Activated CD4-positive, alpha-beta memory T cell treated with anti-CD3 and anti-CD28 coated beads for 36 hours (primary cell): ENCODE measurements at regions not wholly inside any gene's neighbourhood (a gene's known extent, or its start where the extent isn't known, plus 50 kb on each side); places are given as distances from the start of the nearest gene placed in this dataset.

Experiments used
- CTCF ChIA-PET: fragments of 350-600 bp; sonication (Branson Sonifier 250); formaldehyde crosslinking; loops from one replicate; lab custom pipeline; 2021; ENCODE audit warnings: antibody characterized with exemption, inconsistent platforms; lab: Charles Lee
- POLR2A ChIA-PET: fragments of 350-600 bp; sonication (Branson Sonifier 250); formaldehyde crosslinking; loops from one replicate; lab custom pipeline; 2021; ENCODE audit warnings: antibody characterized with exemption; lab: Charles Lee
- DNase-seq: peaks from one replicate; pipeline ENCODE4 v3.0.0-alpha.2; 2020
- H3K27ac Mint-ChIP-seq: one replicate; pipeline ENCODE4 v1.8.0; 2021; ENCODE audit warnings: mixed read lengths
- H3K27me3 Mint-ChIP-seq: one replicate; pipeline ENCODE4 v1.8.0; 2021; ENCODE audit warnings: mixed read lengths
- H3K36me3 Mint-ChIP-seq: one replicate; pipeline ENCODE4 v1.8.0; 2021; ENCODE audit warnings: mixed read lengths
- H3K4me1 Mint-ChIP-seq: one replicate; pipeline ENCODE4 v1.8.0; 2021; ENCODE audit warnings: low read depth, mixed read lengths
- H3K4me3 Mint-ChIP-seq: one replicate; pipeline ENCODE4 v1.8.0; 2021; ENCODE audit warnings: mild to moderate bottlenecking, mixed read lengths
- H3K9me3 Mint-ChIP-seq: one replicate; pipeline ENCODE4 v1.8.0; 2021; ENCODE audit warnings: mixed read lengths
- intact Hi-C: fragments of 100-400 bp; cut with micrococcal nuclease; formaldehyde crosslinking; loops from one replicate; pipeline ENCODE4 v1.15.1; 2023

DNA sequence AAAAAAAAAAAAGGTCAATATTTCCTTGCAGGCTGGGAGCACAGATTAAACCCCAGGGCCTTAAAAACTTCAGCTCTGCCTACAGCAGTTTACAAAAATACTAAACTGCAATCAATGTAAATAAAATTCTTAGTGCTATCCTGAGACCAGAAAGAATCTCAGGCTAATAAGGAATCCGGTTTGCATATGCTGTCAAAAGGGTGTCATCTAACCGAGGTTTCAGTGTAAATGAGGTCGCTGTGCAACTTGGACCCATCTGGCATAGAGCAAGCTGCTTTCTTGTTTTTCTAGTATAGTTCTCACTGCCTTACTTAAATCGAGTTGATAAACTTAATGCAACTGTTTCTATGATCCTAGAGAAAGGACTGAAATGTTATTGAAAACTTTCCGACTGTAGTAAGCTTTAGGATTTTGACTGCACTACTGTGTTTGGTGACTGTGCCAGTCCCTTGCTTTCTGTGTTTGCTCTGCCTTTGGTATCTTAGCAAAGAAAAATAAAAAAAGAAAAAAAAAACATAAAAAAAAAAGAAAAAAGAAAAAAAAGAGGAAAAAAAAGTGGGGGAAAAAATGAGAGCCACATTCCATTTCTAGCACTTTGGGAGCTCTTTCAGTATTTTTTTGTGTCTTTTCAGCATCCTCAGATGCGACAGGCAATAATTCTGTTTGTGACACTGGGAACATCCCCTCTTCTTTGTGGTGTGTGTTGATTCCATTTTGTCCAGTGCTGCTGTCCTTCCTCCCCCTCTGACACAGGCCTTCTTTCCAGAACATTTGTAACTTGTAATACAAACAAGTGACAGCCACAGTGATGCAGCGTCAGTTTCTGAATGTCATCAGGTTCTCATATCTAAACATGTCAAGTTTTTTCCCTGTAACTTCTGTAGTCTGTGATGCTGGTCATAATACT is 340.5 kb downstream of the ZNF536 start:
- Mint-ChIP-seq H3K27me3 (peaks cover 21% of the 10 kb centered on the region), H3K9me3 (no peaks in the 10 kb centered on the region), H3K4me3 (no peak overlapping the region), H3K27ac (no peak overlapping the region), H3K4me1 (no peaks in the 10 kb centered on the region), H3K36me3 (no peaks in the 10 kb centered on the region)
- intact Hi-C loops, result no loop called here
- no peak for DNase-seq
- ChIA-PET CTCF (interaction anchor here (0.6 kb wide), 1 partner anchor 30 kb away, joined by 4 read pairs; no protein-coding TSS in a partner anchor), POLR2A (no interaction called here)

DNA sequence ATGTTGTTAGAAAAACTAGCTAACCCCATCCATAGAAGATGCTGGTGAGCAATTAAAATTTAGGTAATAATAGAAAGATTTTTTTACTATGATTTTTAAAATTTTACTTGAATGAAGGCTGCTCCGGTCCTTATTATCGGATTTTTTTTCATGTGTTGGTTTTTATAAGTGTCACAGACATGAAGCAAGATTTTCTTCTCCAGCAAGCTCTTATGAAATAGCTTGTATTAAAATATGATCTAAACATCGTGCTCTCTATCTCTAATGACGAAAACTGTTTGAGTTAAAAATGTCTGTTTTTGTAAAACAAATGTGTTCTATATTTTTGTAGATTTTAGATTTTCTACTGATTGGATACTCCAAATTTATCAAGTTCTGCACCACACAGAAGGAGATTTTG is 339.6 kb downstream of the ZNF536 start:
- Mint-ChIP-seq H3K36me3 (no peaks in the 10 kb centered on the region), H3K4me3 (no peak overlapping the region), H3K27ac (no peak overlapping the region), H3K27me3 (peaks cover 23% of the 10 kb centered on the region), H3K9me3 (no peaks in the 10 kb centered on the region), H3K4me1 (no peaks in the 10 kb centered on the region)
- POLR2A ChIA-PET, result no interaction called here
- no peak for DNase-seq
- CTCF ChIA-PET, result no interaction called here
- intact Hi-C loops, result no loop called here

DNA sequence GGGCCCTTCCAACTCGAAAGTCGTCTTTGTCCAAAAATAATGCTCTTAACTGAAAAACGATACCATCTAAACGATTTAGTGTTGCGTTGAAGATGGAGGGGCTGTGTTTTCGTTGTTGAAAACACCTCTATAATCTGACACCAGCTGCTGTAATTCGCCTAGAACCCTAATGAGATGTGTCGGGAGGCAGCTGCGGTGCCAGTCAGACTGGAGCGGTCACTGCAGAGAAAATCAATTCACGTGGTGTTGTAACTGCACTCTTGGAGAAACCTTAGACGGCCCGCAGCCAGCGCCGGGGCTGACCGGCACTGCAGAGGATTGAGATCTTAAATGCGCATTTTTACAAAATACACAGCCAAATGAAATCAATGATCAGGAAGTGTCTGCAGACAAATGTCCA is 339.1 kb downstream of the ZNF536 start:
- CTCF ChIA-PET, result no interaction called here
- H3K36me3 Mint-ChIP-seq, result no peaks in the 10 kb centered on the region
- intact Hi-C loops, result no loop called here
- H3K27me3 Mint-ChIP-seq, result peaks cover 23% of the 10 kb centered on the region
- no peak for DNase-seq
- POLR2A ChIA-PET, result no interaction called here
- H3K4me3 Mint-ChIP-seq, result no peak overlapping the region
- no peaks in the 10 kb centered on the region for H3K9me3 Mint-ChIP-seq
- H3K4me1 Mint-ChIP-seq, result no peaks in the 10 kb centered on the region
- no peak overlapping the region for H3K27ac Mint-ChIP-seq

DNA sequence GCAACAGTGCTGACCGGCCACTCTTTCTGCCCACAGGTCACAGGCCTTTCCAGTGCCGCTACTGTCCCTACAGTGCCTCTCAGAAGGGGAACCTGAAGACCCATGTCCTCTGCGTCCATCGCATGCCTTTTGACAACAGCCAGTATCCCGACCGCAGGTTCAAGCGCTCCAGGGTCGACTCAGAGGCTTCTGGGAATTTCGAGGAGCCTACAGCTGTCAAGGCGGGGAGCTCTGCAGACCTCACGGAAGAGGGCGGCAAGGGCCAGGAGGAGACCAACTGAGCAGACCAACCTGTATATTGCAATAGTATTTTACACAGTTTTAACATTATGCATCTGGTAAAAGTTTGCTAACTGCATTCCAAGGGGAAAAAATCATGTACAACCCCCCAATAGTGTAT is 338.5 kb downstream of the ZNF536 start:
- H3K4me1 Mint-ChIP-seq, result no peaks in the 10 kb centered on the region
- CTCF ChIA-PET, result no interaction called here
- no peaks in the 10 kb centered on the region for H3K36me3 Mint-ChIP-seq
- no peak for DNase-seq
- intact Hi-C loops, result no loop called here
- POLR2A ChIA-PET, result no interaction called here
- no peaks in the 10 kb centered on the region for H3K9me3 Mint-ChIP-seq
- no peak overlapping the region for H3K4me3 Mint-ChIP-seq
- no peak overlapping the region for H3K27ac Mint-ChIP-seq
- H3K27me3 Mint-ChIP-seq, result peaks cover 23% of the 10 kb centered on the region

DNA sequence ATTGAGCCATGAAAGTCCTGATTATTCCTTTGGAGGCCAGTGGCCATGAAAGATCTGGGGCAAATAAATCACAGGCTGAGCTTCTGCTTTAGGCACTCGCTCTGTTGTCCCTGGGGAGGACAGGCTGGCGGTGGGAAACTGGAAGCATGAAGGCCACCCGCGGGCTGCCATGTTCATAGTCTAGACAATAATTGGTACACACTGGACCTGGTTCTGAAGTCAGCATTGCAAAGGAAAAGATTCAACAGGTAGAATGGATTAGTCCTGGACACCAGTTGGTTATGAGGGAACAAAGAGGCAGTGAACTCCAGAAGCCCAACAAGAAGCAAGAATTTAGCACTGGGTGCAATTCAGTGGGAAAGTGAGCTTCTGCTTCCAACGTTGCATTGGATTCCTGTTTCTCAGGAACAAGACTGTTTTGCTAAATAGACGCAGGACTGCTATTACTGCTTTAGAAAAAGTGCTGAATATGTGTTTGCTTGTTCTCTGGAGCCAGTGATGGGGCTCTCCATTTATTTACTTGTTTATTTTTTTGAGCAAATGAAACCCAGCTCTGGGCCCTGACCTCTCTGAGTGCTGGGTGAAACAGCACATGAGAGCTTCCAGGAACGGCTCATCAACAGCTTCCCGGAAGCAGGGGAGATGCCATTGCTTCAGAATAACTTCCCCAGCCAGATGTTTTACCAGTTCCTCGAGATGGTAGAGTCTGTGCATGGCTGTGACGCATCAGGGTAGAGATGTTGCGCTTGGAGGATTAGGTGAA is 336.4 kb downstream of the ZNF536 start:
- DNase-seq, result no peak
- Mint-ChIP-seq H3K27me3 (peaks cover 25% of the 10 kb centered on the region), H3K36me3 (no peaks in the 10 kb centered on the region), H3K27ac (no peak overlapping the region), H3K4me1 (no peaks in the 10 kb centered on the region), H3K9me3 (no peaks in the 10 kb centered on the region), H3K4me3 (no peak overlapping the region)
- POLR2A ChIA-PET, result no interaction called here
- intact Hi-C loops, result no loop called here
- CTCF ChIA-PET, result no interaction called here

DNA sequence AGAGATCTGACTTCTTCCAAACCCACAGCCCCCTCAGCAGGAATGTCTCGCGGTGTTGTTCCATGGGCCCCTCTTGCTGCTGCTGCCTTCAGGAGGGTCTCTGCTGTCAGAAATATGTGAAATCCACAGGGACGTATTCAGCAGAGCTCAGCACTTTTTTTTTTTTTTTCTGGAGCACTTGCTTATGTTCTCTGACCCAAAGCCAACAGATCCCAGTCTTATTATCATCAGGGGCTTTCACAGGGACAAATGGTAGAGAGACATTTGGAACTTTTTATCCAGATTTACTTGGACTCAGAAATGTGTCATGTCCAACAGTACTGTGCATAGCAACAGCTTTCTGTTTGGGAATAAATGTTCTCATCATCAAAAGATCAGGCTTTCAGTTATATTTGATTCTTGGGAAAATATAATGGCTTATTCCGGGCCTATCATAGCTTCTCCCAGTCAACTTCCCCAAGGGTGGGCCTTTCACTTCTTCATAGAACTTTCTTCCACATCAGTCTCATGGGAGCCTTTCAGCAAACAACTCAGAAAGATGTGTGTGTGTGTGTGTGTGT is 332.7 kb downstream of the ZNF536 start:
- DNase-seq, result no peak
- ChIA-PET CTCF (interaction anchor here (0.6 kb wide), 1 partner anchor 22 kb away, joined by 3 read pairs; no protein-coding TSS in a partner anchor), POLR2A (no interaction called here)
- no peak overlapping the region for H3K27ac Mint-ChIP-seq
- no peaks in the 10 kb centered on the region for H3K9me3 Mint-ChIP-seq
- H3K36me3 Mint-ChIP-seq, result no peaks in the 10 kb centered on the region
- peaks cover 13% of the 10 kb centered on the region for H3K27me3 Mint-ChIP-seq
- intact Hi-C loops, result no loop called here
- no peaks in the 10 kb centered on the region for H3K4me1 Mint-ChIP-seq
- H3K4me3 Mint-ChIP-seq, result no peak overlapping the region

DNA sequence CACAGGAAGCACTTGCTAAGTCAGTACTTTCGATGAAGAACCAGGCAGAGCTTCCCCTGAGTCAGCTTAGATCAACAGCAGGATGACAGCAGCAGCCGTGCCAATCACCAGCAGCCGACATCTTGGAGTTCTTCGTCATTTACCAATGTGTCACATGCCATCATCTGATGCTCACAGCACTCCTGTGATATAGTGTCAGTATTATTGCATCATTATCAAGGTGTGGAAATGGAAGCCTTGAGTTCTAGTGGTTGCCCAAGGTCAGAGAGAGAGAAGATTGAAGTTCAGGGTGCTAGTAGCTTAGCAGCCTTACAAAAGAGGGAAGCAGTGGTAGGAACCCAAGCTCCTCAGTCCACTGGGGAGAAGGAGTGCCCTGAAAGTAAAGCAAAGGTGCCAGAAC is 331.5 kb downstream of the ZNF536 start:
- Mint-ChIP-seq H3K4me1 (no peaks in the 10 kb centered on the region), H3K9me3 (no peaks in the 10 kb centered on the region), H3K4me3 (no peak overlapping the region), H3K27ac (no peak overlapping the region), H3K36me3 (no peaks in the 10 kb centered on the region), H3K27me3 (peaks cover 7% of the 10 kb centered on the region)
- ChIA-PET POLR2A (interaction anchor here (0.5 kb wide), 1 partner anchor 126 kb away, joined by 3 read pairs; no protein-coding TSS in a partner anchor), CTCF (no interaction called here)
- DNase-seq, result no peak
- intact Hi-C loops, result no loop called here

DNA sequence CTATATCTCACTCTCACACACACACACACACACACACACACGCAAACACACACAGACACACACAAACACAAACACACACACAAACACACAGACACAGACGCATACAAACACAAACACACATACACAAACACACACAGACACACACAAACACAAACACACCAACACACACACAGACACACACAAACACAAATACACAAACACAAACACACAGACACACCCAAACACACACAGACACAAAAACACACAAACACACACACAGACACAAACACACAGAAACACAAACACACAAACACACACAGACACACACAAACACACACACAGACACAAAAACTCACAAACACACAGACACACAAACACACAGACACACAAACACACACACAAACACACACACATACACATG is 329.0 kb downstream of the ZNF536 start:
- no peaks in the 10 kb centered on the region for H3K4me1 Mint-ChIP-seq
- DNase-seq, result no peak
- no peaks in the 10 kb centered on the region for H3K9me3 Mint-ChIP-seq
- no peak overlapping the region for H3K4me3 Mint-ChIP-seq
- no peaks in the 10 kb centered on the region for H3K36me3 Mint-ChIP-seq
- intact Hi-C loops, result no loop called here
- no peak overlapping the region for H3K27ac Mint-ChIP-seq
- ChIA-PET CTCF (no interaction called here), POLR2A (no interaction called here)
- H3K27me3 Mint-ChIP-seq, result peaks cover 1% of the 10 kb centered on the region

DNA sequence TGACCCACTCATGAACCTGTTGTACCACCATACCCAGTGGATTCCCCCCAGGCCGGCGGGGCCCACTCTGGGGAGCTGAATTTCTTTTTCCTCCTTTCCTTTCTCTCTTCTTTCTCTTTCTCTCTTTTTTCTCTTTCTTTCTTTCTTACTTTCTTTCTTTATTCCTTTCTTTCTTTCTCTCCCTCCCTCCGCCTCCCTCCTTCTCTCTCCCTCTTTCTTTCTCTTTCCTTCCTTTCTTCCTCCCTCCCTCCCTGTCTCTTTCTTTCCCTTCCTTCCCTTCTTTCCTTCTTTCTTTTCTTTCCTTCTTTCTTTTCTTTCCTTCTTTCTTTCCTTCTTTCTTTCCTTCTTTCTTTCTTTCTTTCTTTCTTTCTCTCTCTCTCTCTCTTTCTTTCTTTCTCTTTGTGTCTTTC is 327.7 kb downstream of the ZNF536 start:
- H3K4me3 Mint-ChIP-seq, result no peak overlapping the region
- no peaks in the 10 kb centered on the region for H3K9me3 Mint-ChIP-seq
- ChIA-PET CTCF (no interaction called here), POLR2A (no interaction called here)
- no peaks in the 10 kb centered on the region for H3K4me1 Mint-ChIP-seq
- intact Hi-C loops, result no loop called here
- DNase-seq, result no peak
- H3K27ac Mint-ChIP-seq, result no peak overlapping the region
- H3K27me3 Mint-ChIP-seq, result peaks cover 6% of the 10 kb centered on the region
- H3K36me3 Mint-ChIP-seq, result no peaks in the 10 kb centered on the region

DNA sequence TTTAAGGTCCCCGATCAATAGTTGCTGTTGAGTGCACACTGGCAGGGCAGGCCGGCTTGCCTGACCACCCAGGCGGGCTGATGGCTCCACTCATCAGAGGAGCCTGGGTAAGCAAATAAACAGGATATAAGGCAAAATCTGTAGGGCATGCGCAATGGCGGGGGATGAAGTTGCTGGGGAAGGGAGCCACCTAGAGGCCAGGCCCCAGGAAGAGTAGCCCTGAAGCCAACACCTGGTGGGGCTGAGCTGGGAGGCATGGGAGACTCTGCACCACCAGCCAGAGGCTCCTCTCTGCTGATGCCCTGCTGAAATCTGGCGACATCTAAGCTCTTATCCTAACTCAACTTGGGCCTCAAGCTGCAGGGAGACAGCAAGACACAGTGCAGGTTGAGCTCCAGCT is 324.3 kb downstream of the ZNF536 start:
- CTCF ChIA-PET, result interaction anchor here (0.8 to 2.3 kb wide), 2 partner anchors 14 to 20 kb away, joined by 3 to 10 read pairs; no protein-coding TSS in a partner anchor
- Mint-ChIP-seq H3K36me3 (no peaks in the 10 kb centered on the region), H3K4me3 (no peak overlapping the region), H3K9me3 (no peaks in the 10 kb centered on the region), H3K27me3 (peaks cover 25% of the 10 kb centered on the region), H3K27ac (no peak overlapping the region), H3K4me1 (peaks cover 9% of the 10 kb centered on the region)
- POLR2A ChIA-PET, result no interaction called here
- peak; percentile 26 for DNase-seq
- intact Hi-C loops, result no loop called here

DNA sequence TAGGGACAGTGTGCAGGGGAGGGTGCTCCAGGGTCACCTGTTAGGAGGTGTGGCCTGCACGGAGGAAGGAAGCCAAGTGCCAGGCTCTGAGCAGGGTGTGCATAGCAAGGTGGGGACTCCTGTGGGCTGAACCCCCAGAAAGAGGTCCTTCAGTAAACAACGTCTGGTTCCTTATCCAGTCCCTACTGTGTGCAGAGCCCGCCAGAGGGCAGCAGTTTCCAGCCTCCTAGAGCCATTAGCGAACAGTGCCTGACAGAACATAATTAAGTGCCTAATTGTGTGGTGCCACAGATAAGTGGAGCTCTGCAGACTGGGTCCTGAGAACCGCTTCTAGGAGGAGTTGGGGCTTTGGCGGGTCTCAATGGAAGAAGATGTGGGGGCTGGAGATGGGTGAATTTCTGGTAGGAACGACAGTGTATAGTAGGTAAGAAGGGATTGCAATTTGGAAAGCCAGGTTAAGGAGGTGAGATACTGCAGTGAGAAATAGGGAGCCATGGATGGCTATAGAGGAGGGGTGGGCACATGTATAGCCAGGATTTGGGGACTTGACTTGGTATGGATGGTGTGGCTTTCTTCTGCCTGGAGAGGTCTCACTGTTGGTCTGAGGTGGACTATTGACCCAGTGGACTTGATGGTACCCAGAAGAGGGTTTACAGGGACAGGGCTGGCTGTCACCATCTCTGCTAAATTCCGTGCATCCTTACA is 323.1 kb downstream of the ZNF536 start:
- no peak overlapping the region for H3K27ac Mint-ChIP-seq
- intact Hi-C loops, result no loop called here
- peaks cover 37% of the 10 kb centered on the region for H3K27me3 Mint-ChIP-seq
- ChIA-PET CTCF (interaction anchor here (1.0 to 2.3 kb wide), 3 partner anchors 12 to 17 kb away, joined by 3 to 10 read pairs (median 4); no protein-coding TSS in a partner anchor), POLR2A (no interaction called here)
- DNase-seq, result no peak
- H3K36me3 Mint-ChIP-seq, result no peaks in the 10 kb centered on the region
- no peak overlapping the region for H3K4me3 Mint-ChIP-seq
- H3K4me1 Mint-ChIP-seq, result peaks cover 10% of the 10 kb centered on the region
- H3K9me3 Mint-ChIP-seq, result no peaks in the 10 kb centered on the region
